HEK293 (cell line): ENCODE measurements at regions not wholly inside any gene's neighbourhood (a gene's known extent, or its start where the extent isn't known, plus 50 kb on each side); places are given as distances from the start of the nearest gene placed in this dataset.

Source experiments
- CTCF ChIA-PET: fragments of 350-600 bp; formaldehyde crosslinking; extraction: SDS; loops from one replicate; lab custom pipeline; 2021; ENCODE audit warnings: antibody characterized with exemption; lab: Yijun Ruan, JAX
- POLR2A ChIA-PET: fragments of 300-600 bp; formaldehyde crosslinking; extraction: SDS; loops from one replicate; lab custom pipeline; 2020; ENCODE audit warnings: antibody characterized with exemption, inconsistent platforms; lab: Yijun Ruan, JAX
- H3K27ac ChIP-seq: fragments of 200-500 bp; sonication (Bioruptor generic); 2 replicates; pipeline ENCODE4 v1.5.1; 2014; ENCODE audit warnings: low read depth, low read length, control low read depth, inconsistent platforms; ENCODE audit errors: extremely low read depth
- H3K36me3 ChIP-seq, 2 experiments: fragments of 200-500 bp in 1 of 2; sonication (Bioruptor generic) in 1 of 2; 1 replicate in 1 of 2; 2 replicates in 1 of 2; pipeline ENCODE4 v1.5.1; 2014 to 2017; ENCODE audit warnings: inconsistent platforms in 2 of 2, low read length in 2 of 2; ENCODE audit not compliant: control insufficient read depth in 2 of 2, insufficient read depth in 1 of 2
- H3K4me1 ChIP-seq: fragments of 200-500 bp; sonication (Bioruptor generic); 2 replicates; pipeline ENCODE4 v1.5.1; 2014; ENCODE audit warnings: mild to moderate bottlenecking, low read length, inconsistent platforms; ENCODE audit not compliant: control insufficient read depth, insufficient read depth
- H3K4me3 ChIP-seq: 2 replicates; pipeline ENCODE4 v1.5.1; 2011; ENCODE audit warnings: low read depth, mild to moderate bottlenecking, control low read depth, low read length, moderate library complexity
- H3K9me3 ChIP-seq: fragments of 200-500 bp; sonication (Bioruptor generic); 2 replicates; pipeline ENCODE4 v1.5.1; 2014; ENCODE audit warnings: low read depth, low read length, inconsistent platforms; ENCODE audit not compliant: control insufficient read depth, insufficient read depth
- GFI1B ChIP-seq: fragments of 450-650 bp; formaldehyde crosslinking; IDR thresholded peaks from 2 replicates; pipeline ENCODE4 v1.5.1; 2016; ENCODE audit warnings: missing biosample characterization, missing genetic modification characterization
- KLF8 ChIP-seq: fragments of 450-650 bp; formaldehyde crosslinking; IDR thresholded peaks from 2 replicates; pipeline ENCODE4 v1.5.1; 2016; ENCODE audit warnings: missing biosample characterization, missing genetic modification characterization
- MEIS1 ChIP-seq: sonication (generic); formaldehyde crosslinking; IDR thresholded peaks from 2 replicates; pipeline ENCODE4 v1.8.1; 2022; ENCODE audit warnings: missing genetic modification reagents, mild to moderate bottlenecking, borderline replicate concordance
- REPIN1 ChIP-seq: fragments of 450-650 bp; formaldehyde crosslinking; IDR thresholded peaks from 2 replicates; pipeline ENCODE4 v1.5.1; 2017; ENCODE audit warnings: missing biosample characterization, missing genetic modification characterization, low read depth
- ZFP69B ChIP-seq: fragments of 450-650 bp; formaldehyde crosslinking; IDR thresholded peaks from 2 replicates; pipeline ENCODE4 v1.5.1; 2016; ENCODE audit warnings: missing biosample characterization, missing genetic modification characterization
- ZNF184 ChIP-seq: fragments of 450-650 bp; IDR thresholded peaks from 2 replicates; pipeline ENCODE4 v1.5.1; 2018; ENCODE audit warnings: missing biosample characterization, mild to moderate bottlenecking, missing genetic modification characterization
- ZNF248 ChIP-seq: fragments of 450-650 bp; formaldehyde crosslinking; IDR thresholded peaks from 2 replicates; pipeline ENCODE4 v1.5.1; 2017; ENCODE audit warnings: missing biosample characterization, missing genetic modification characterization
- ZNF274 ChIP-seq, 2 experiments: fragments of 200-500 bp in 1 of 2; fragments of 450-650 bp in 1 of 2; sonication (Bioruptor generic) in 1 of 2; formaldehyde crosslinking in 1 of 2; IDR thresholded peaks; 2 replicates each; pipeline versions ENCODE4 v1.5.1 to v1.6.1; 2014 to 2016; ENCODE audit warnings: borderline replicate concordance in 1 of 2, inconsistent platforms in 1 of 2, low read length in 1 of 2, missing biosample characterization in 1 of 2, missing genetic modification characterization in 1 of 2
- ZNF341 ChIP-seq: fragments of 450-650 bp; formaldehyde crosslinking; IDR thresholded peaks from 2 replicates; pipeline ENCODE4; 2016; ENCODE audit warnings: low read depth, missing biosample characterization, missing genetic modification characterization
- ZNF621 ChIP-seq: fragments of 450-650 bp; formaldehyde crosslinking; IDR thresholded peaks from 2 replicates; pipeline ENCODE4 v1.5.1; 2017; ENCODE audit warnings: missing biosample characterization, missing genetic modification characterization
- ZNF658 ChIP-seq: fragments of 450-650 bp; formaldehyde crosslinking; IDR thresholded peaks from 2 replicates; pipeline ENCODE4; 2016; ENCODE audit warnings: missing biosample characterization, missing genetic modification characterization
- TF ChIP-seq, protein P1 (sequence below): fragments of 450-650 bp; formaldehyde crosslinking; IDR thresholded peaks from 2 replicates; pipeline ENCODE4 v1.5.1; 2016; ENCODE audit warnings: missing biosample characterization, missing genetic modification characterization
- TF ChIP-seq, protein P2 (sequence below): fragments of 450-650 bp; formaldehyde crosslinking; IDR thresholded peaks from 2 replicates; pipeline ENCODE4 v1.5.1; 2017; ENCODE audit warnings: missing biosample characterization, missing genetic modification characterization
- TF ChIP-seq, protein P3 (sequence below): fragments of 450-650 bp; formaldehyde crosslinking; IDR thresholded peaks from 2 replicates; pipeline ENCODE4 v1.5.1; 2016; ENCODE audit warnings: missing biosample characterization, missing genetic modification characterization, borderline replicate concordance
- TF ChIP-seq, protein P4 (sequence below): fragments of 450-650 bp; formaldehyde crosslinking; IDR thresholded peaks from 2 replicates; pipeline ENCODE4 v1.5.1; 2016; ENCODE audit warnings: missing biosample characterization, missing genetic modification characterization
- TF ChIP-seq, protein P5 (sequence below): fragments of 450-650 bp; formaldehyde crosslinking; IDR thresholded peaks from 2 replicates; pipeline ENCODE4 v1.5.1; 2017; ENCODE audit warnings: missing biosample characterization, missing genetic modification characterization
- TF ChIP-seq, protein P6 (sequence below): fragments of 450-650 bp; formaldehyde crosslinking; IDR thresholded peaks from 2 replicates; pipeline ENCODE4 v1.5.1; 2016; ENCODE audit warnings: missing biosample characterization, missing genetic modification characterization
- TF ChIP-seq, protein P7 (sequence below): fragments of 450-650 bp; formaldehyde crosslinking; IDR thresholded peaks from 2 replicates; pipeline ENCODE4 v1.5.1; 2017; ENCODE audit warnings: missing biosample characterization, missing genetic modification characterization

DNA sequence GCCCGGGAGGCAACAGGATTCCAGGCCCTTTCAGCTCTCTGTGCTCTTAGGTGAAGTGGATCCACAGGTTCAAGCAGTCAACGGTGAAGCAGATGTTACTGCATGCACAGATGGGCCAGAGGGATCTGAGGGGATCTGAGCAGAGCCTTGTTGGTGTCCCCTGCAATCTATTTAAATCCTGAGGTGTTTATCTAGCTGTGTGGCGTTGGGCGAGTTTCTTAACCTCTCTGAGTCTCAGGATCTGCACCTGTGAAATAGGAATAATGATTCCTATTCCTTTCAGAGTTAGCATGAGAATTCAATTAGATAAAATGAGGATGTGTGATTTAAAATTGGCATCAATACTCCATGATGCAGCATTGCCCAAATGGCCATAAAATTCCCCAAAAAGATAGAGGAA, 237.3 kb upstream of the CDH5 start (continued):
- TF ChIP-seq, protein P1, sequence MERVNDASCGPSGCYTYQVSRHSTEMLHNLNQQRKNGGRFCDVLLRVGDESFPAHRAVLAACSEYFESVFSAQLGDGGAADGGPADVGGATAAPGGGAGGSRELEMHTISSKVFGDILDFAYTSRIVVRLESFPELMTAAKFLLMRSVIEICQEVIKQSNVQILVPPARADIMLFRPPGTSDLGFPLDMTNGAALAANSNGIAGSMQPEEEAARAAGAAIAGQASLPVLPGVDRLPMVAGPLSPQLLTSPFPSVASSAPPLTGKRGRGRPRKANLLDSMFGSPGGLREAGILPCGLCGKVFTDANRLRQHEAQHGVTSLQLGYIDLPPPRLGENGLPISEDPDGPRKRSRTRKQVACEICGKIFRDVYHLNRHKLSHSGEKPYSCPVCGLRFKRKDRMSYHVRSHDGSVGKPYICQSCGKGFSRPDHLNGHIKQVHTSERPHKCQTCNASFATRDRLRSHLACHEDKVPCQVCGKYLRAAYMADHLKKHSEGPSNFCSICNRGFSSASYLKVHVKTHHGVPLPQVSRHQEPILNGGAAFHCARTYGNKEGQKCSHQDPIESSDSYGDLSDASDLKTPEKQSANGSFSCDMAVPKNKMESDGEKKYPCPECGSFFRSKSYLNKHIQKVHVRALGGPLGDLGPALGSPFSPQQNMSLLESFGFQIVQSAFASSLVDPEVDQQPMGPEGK (tag by site-specific recombination): no peak
- TF ChIP-seq, protein P2, sequence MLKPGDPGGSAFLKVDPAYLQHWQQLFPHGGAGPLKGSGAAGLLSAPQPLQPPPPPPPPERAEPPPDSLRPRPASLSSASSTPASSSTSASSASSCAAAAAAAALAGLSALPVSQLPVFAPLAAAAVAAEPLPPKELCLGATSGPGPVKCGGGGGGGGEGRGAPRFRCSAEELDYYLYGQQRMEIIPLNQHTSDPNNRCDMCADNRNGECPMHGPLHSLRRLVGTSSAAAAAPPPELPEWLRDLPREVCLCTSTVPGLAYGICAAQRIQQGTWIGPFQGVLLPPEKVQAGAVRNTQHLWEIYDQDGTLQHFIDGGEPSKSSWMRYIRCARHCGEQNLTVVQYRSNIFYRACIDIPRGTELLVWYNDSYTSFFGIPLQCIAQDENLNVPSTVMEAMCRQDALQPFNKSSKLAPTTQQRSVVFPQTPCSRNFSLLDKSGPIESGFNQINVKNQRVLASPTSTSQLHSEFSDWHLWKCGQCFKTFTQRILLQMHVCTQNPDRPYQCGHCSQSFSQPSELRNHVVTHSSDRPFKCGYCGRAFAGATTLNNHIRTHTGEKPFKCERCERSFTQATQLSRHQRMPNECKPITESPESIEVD (tag by site-specific recombination): no peak
- TF ChIP-seq ZNF274 (IDR thresholded peaks at IDR 0.05; ENCODE audit: low read length) (no peak), ZNF274 (tag by site-specific recombination; IDR thresholded peaks at IDR 0.05; ENCODE audit: borderline replicate concordance) (no peak), ZNF248 (tag by site-specific recombination) (no peak), MEIS1 (CRISPR knock-in tag) (no peak), ZFP69B (tag by site-specific recombination) (no peak)

DNA sequence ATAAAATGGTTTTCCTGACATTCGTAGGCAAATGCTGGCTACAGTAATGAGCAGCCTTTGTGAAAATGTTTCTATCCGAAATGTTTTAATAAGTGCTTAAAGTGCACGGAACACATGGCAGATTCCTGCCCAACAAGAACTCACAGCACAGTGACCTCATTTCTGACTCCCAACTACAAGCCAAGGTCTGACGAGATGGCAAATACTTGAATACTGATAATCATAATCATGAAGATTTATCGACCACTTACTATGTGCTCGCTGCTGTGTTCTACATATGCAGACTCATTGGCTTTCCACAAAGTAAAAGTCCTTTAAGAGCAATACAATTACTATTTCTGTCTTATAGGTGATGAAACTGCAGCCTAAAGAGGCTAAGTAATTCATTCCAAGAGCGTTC, 238.1 kb upstream of the CDH5 start:
- Histone ChIP-seq H3K9me3 (no peaks in the 10 kb centered on the region), H3K4me3 (no peak overlapping the region), H3K27ac (no peak overlapping the region)
- CTCF ChIA-PET: no interaction called here
- POLR2A ChIA-PET: no interaction called here
- TF ChIP-seq KLF8 (tag by site-specific recombination): no peak
- TF ChIP-seq ZNF621: no peak
- no peak for TF ChIP-seq ZNF341 (tag by site-specific recombination)
- TF ChIP-seq, protein P3, sequence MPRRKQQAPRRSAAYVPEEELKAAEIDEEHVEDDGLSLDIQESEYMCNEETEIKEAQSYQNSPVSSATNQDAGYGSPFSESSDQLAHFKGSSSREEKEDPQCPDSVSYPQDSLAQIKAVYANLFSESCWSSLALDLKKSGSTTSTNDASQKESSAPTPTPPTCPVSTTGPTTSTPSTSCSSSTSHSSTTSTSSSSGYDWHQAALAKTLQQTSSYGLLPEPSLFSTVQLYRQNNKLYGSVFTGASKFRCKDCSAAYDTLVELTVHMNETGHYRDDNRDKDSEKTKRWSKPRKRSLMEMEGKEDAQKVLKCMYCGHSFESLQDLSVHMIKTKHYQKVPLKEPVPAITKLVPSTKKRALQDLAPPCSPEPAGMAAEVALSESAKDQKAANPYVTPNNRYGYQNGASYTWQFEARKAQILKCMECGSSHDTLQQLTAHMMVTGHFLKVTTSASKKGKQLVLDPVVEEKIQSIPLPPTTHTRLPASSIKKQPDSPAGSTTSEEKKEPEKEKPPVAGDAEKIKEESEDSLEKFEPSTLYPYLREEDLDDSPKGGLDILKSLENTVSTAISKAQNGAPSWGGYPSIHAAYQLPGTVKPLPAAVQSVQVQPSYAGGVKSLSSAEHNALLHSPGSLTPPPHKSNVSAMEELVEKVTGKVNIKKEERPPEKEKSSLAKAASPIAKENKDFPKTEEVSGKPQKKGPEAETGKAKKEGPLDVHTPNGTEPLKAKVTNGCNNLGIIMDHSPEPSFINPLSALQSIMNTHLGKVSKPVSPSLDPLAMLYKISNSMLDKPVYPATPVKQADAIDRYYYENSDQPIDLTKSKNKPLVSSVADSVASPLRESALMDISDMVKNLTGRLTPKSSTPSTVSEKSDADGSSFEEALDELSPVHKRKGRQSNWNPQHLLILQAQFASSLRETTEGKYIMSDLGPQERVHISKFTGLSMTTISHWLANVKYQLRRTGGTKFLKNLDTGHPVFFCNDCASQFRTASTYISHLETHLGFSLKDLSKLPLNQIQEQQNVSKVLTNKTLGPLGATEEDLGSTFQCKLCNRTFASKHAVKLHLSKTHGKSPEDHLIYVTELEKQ (tag by site-specific recombination): no peak
- no peak for TF ChIP-seq ZNF184 (tag by site-specific recombination)
- TF ChIP-seq, all 188 proteins: peak for 0
- Histone ChIP-seq H3K36me3 (no peaks in the 10 kb centered on the region), H3K4me1 (no peaks in the 10 kb centered on the region)

DNA sequence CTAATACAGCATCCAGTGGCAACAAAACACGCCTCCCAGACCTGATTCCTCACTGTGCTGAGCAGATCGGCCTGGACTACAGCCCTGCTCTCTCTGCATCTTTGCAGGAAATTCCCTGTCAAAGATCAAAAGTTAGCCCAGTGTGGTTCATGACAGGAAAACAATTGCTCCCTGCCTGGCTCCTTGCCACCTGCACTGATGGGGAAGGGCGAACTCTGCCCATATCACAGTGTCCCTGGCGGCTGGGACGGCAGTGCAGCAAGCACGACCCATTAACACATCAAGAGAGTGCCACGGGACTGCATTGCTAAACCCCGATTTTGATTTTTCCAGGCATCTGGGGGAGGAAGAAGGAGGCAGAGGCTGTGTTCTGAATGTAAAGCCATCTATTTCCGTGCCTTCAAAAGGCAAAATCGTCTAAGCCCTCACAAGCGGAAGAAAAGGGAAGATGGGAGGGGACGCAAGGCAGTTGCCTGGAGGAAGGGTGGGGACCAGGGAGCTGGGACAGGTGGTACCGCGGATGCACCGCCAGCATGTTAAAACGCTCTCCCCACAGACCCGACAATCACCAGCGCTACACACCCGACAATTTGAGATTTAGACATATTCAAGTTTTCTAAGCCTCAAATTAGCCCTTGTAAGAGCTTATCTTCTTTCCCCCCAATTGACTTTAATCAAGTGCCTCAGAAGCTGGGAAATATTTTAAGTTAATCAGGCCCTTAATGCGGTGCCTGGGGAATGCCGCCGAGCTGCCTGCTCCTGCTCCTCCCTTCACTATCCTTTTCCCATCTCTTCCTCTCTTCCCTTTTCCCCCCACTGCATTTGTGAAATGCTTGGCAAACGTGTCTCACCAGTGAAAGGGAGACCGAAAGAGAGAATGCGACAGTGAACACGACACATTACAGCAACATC, 238.8 kb upstream of the CDH5 start:
- ChIA-PET CTCF (no interaction called here), POLR2A (no interaction called here)
- Histone ChIP-seq H3K9me3 (no peaks in the 10 kb centered on the region), H3K36me3 (no peaks in the 10 kb centered on the region), H3K4me3 (no peak overlapping the region), H3K27ac (no peak overlapping the region), H3K4me1 (no peaks in the 10 kb centered on the region)
- TF ChIP-seq, protein P4, sequence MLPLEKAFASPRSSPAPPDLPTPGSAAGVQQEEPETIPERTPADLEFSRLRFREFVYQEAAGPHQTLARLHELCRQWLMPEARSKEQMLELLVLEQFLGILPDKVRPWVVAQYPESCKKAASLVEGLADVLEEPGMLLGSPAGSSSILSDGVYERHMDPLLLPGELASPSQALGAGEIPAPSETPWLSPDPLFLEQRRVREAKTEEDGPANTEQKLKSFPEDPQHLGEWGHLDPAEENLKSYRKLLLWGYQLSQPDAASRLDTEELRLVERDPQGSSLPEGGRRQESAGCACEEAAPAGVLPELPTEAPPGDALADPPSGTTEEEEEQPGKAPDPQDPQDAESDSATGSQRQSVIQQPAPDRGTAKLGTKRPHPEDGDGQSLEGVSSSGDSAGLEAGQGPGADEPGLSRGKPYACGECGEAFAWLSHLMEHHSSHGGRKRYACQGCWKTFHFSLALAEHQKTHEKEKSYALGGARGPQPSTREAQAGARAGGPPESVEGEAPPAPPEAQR (tag by site-specific recombination): no peak
- TF ChIP-seq REPIN1 (no peak), ZNF658 (tag by site-specific recombination) (no peak), ZNF248 (tag by site-specific recombination) (no peak), GFI1B (no peak)
- TF ChIP-seq, protein P5, sequence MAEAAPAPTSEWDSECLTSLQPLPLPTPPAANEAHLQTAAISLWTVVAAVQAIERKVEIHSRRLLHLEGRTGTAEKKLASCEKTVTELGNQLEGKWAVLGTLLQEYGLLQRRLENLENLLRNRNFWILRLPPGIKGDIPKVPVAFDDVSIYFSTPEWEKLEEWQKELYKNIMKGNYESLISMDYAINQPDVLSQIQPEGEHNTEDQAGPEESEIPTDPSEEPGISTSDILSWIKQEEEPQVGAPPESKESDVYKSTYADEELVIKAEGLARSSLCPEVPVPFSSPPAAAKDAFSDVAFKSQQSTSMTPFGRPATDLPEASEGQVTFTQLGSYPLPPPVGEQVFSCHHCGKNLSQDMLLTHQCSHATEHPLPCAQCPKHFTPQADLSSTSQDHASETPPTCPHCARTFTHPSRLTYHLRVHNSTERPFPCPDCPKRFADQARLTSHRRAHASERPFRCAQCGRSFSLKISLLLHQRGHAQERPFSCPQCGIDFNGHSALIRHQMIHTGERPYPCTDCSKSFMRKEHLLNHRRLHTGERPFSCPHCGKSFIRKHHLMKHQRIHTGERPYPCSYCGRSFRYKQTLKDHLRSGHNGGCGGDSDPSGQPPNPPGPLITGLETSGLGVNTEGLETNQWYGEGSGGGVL: no peak
- TF ChIP-seq, protein P6, sequence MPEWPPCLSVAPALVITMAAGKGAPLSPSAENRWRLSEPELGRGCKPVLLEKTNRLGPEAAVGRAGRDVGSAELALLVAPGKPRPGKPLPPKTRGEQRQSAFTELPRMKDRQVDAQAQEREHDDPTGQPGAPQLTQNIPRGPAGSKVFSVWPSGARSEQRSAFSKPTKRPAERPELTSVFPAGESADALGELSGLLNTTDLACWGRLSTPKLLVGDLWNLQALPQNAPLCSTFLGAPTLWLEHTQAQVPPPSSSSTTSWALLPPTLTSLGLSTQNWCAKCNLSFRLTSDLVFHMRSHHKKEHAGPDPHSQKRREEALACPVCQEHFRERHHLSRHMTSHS (tag by site-specific recombination): no peak
- TF ChIP-seq, protein P7, sequence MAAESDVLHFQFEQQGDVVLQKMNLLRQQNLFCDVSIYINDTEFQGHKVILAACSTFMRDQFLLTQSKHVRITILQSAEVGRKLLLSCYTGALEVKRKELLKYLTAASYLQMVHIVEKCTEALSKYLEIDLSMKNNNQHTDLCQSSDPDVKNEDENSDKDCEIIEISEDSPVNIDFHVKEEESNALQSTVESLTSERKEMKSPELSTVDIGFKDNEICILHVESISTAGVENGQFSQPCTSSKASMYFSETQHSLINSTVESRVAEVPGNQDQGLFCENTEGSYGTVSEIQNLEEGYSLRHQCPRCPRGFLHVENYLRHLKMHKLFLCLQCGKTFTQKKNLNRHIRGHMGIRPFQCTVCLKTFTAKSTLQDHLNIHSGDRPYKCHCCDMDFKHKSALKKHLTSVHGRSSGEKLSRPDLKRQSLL (tag by site-specific recombination): no peak
